Memory B cell (primary cell): ENCODE measurements at regions not wholly inside any gene's neighbourhood (a gene's known extent, or its start where the extent isn't known, plus 50 kb on each side); places are given as distances from the start of the nearest gene placed in this dataset.

ENCODE experiments used
- ATAC-seq: fragments of 150-1000 bp; cut with Tn5 transposase; 2 replicates; pipeline ENCODE4 v1.10.0; 2021; ENCODE audit warnings: low read depth, mild to moderate bottlenecking, moderate library complexity
- DNase-seq, 2 donors: peaks; one replicate each; pipeline ENCODE4 v3.0.0; 2022; ENCODE audit warnings: low spot score in 2 of 2
- H3K27ac Mint-ChIP-seq: one replicate; pipeline ENCODE4 v1.8.0; 2022; ENCODE audit warnings: mild to moderate bottlenecking, moderate library complexity, mixed read lengths
- H3K27me3 Mint-ChIP-seq: one replicate; pipeline ENCODE4 v1.8.0; 2022; ENCODE audit warnings: mixed read lengths
- H3K36me3 Mint-ChIP-seq: one replicate; pipeline ENCODE4 v1.8.0; 2022; ENCODE audit warnings: mild to moderate bottlenecking, mixed read lengths
- H3K4me1 Mint-ChIP-seq: one replicate; pipeline ENCODE4 v1.8.0; 2022; ENCODE audit warnings: mixed read lengths
- H3K4me3 Mint-ChIP-seq: one replicate; pipeline ENCODE4 v1.8.0; 2022; ENCODE audit warnings: mild to moderate bottlenecking, moderate library complexity, mixed read lengths
- H3K9me3 Mint-ChIP-seq: one replicate; pipeline ENCODE4 v1.8.0; 2022; ENCODE audit warnings: mixed read lengths

GRCh38 chr9:38305582-38305981 is 86.9 kb upstream of the ALDH1B1 start:
- peaks cover under 1% of the 10 kb centered on the region for H3K4me1 Mint-ChIP-seq
- peaks cover 11% of the 10 kb centered on the region for H3K27me3 Mint-ChIP-seq
- H3K9me3 Mint-ChIP-seq, result no peaks in the 10 kb centered on the region
- no peak overlapping the region for H3K27ac Mint-ChIP-seq
- DNase-seq (no peak), ATAC-seq (no peak)
- no peaks in the 10 kb centered on the region for H3K36me3 Mint-ChIP-seq
- no peak overlapping the region for H3K4me3 Mint-ChIP-seq

- peaks cover 9% of the 10 kb centered on the region for H3K27me3 Mint-ChIP-seq
- no peaks in the 10 kb centered on the region for H3K4me1 Mint-ChIP-seq
- ATAC-seq, result no peak
- no peak overlapping the region for H3K4me3 Mint-ChIP-seq
- no peaks in the 10 kb centered on the region for H3K9me3 Mint-ChIP-seq
- H3K36me3 Mint-ChIP-seq, result no peaks in the 10 kb centered on the region
- no peak for DNase-seq
- H3K27ac Mint-ChIP-seq, result no peak overlapping the region
Measured at GRCh38 chr9:38301376-38302106, 91.0 kb upstream of the ALDH1B1 start.

GRCh38 chr9:38299856-38300255 is 92.6 kb upstream of the ALDH1B1 start:
- Mint-ChIP-seq H3K36me3 (no peaks in the 10 kb centered on the region), H3K27me3 (peaks cover 6% of the 10 kb centered on the region), H3K9me3 (no peaks in the 10 kb centered on the region), H3K27ac (no peak overlapping the region), H3K4me1 (no peaks in the 10 kb centered on the region), H3K4me3 (no peak overlapping the region)
- DNase-seq (no peak), ATAC-seq (no peak)

DNA sequence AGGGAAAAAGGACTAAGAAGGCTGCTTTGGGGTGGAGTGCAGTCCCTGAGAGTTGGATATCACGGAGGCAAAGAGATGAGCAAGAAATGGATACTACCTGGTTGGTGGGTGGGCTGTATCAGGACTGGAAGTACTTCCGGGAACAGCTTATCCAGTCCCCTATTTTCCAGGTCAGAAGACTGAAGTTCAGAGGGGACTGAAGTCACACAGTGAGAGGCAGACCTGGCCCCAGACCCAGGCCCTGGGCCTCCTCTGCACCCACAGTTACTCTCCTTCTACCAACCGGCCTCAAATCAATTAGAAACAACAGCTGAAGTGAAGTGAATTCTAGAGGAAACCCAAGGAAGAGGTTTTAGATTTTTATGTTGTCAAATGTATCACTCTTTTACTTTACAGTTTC is 93.6 kb upstream of the ALDH1B1 start:
- no peak overlapping the region for H3K27ac Mint-ChIP-seq
- no peak for ATAC-seq
- H3K9me3 Mint-ChIP-seq, result no peaks in the 10 kb centered on the region
- no peaks in the 10 kb centered on the region for H3K36me3 Mint-ChIP-seq
- no peak for DNase-seq
- H3K4me1 Mint-ChIP-seq, result no peaks in the 10 kb centered on the region
- peaks cover 6% of the 10 kb centered on the region for H3K27me3 Mint-ChIP-seq
- no peak overlapping the region for H3K4me3 Mint-ChIP-seq

DNA sequence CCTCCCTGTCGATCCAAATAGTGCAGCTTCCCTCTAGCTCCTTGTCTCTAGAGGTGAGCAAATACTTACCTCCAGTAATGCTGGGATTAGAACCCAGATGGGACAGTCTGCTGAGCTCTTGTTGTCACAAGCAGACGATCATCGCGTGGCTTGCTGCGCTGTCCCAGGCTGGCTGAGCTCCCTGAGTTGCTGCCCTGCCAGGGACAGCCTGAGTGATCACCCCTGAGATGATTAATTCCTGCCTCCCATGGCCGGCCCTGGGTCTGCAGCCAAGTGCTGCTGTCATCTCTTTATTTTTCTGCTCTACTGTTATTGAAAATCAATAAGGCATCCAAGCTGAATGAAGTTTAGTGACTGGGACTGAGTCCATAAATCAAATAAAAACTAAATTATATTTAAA is 94.0 kb upstream of the ALDH1B1 start:
- no peak overlapping the region for H3K4me3 Mint-ChIP-seq
- H3K27ac Mint-ChIP-seq, result no peak overlapping the region
- DNase-seq (no peak), ATAC-seq (no peak)
- no peaks in the 10 kb centered on the region for H3K4me1 Mint-ChIP-seq
- H3K9me3 Mint-ChIP-seq, result no peaks in the 10 kb centered on the region
- peaks cover 6% of the 10 kb centered on the region for H3K27me3 Mint-ChIP-seq
- no peaks in the 10 kb centered on the region for H3K36me3 Mint-ChIP-seq

- no peak overlapping the region for H3K27ac Mint-ChIP-seq
Measured at GRCh38 chr9:38296807-38297206, 95.7 kb upstream of the ALDH1B1 start.

GRCh38 chr9:38295764-38296163 is 96.7 kb upstream of the ALDH1B1 start:
- Mint-ChIP-seq H3K27ac (no peak overlapping the region), H3K4me3 (no peak overlapping the region), H3K9me3 (peaks cover under 1% of the 10 kb centered on the region), H3K27me3 (no peaks in the 10 kb centered on the region), H3K4me1 (no peaks in the 10 kb centered on the region), H3K36me3 (no peaks in the 10 kb centered on the region)
- no peak for ATAC-seq
- no peak for DNase-seq

More at GRCh38 chr9:38296807-38297206, 95.7 kb upstream of the ALDH1B1 start:
- Mint-ChIP-seq H3K36me3 (no peaks in the 10 kb centered on the region), H3K4me1 (no peaks in the 10 kb centered on the region), H3K27me3 (peaks cover 2% of the 10 kb centered on the region), H3K9me3 (no peaks in the 10 kb centered on the region), H3K4me3 (no peak overlapping the region)
- ATAC-seq (no peak), DNase-seq (no peak)

GRCh38 chr9:38294220-38294960 is 98.1 kb upstream of the ALDH1B1 start:
- H3K9me3 Mint-ChIP-seq, result peaks cover 1% of the 10 kb centered on the region
- H3K27me3 Mint-ChIP-seq, result no peaks in the 10 kb centered on the region
- H3K36me3 Mint-ChIP-seq, result no peaks in the 10 kb centered on the region
- H3K27ac Mint-ChIP-seq, result no peak overlapping the region
- ATAC-seq, result no peak
- no peak for DNase-seq
- no peaks in the 10 kb centered on the region for H3K4me1 Mint-ChIP-seq
- H3K4me3 Mint-ChIP-seq, result no peak overlapping the region

DNA sequence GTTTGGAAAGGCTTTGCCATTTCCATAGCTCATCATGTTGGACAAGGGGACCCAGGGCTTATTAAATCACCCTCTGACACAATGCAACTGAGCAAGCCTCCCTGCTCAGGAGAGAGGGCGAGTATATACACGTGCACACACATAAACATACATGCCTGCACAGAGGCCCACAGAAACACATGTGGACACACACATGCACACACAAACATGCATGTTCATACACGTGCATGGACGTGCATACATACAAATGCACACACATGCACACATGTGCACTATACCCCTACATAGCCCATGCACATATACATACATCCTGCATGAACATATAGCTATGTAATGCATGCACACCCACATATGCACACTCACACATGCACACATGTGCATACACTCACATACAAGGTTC is 99.5 kb upstream of the ALDH1B1 start:
- Mint-ChIP-seq H3K4me1 (no peaks in the 10 kb centered on the region), H3K36me3 (no peaks in the 10 kb centered on the region), H3K4me3 (no peak overlapping the region), H3K27me3 (no peaks in the 10 kb centered on the region), H3K9me3 (peaks cover 1% of the 10 kb centered on the region), H3K27ac (no peak overlapping the region)
- no peak for ATAC-seq
- DNase-seq, result no peak

DNA sequence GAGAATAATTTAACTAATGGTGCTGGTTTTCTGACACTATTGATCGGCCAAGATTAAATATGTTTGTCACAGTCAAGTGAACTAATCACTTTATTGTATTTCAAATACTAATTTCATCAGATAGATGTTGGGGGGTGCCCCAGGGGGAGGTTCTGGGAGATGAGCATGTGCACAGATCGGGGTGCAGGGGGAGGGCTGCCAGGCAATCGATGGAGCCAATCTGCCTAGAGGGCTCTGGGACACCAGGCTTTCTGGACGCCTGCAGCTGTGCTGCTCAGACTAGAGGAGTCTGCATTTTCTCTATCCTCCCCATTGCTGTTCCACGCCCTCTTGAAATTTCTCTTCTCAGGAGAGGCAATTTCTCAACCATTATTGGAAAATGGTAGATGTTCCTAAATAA is 100.0 kb upstream of the ALDH1B1 start:
- Mint-ChIP-seq H3K4me3 (no peak overlapping the region), H3K36me3 (no peaks in the 10 kb centered on the region), H3K27ac (no peak overlapping the region), H3K4me1 (no peaks in the 10 kb centered on the region), H3K27me3 (no peaks in the 10 kb centered on the region), H3K9me3 (peaks cover 1% of the 10 kb centered on the region)
- no peak for ATAC-seq
- no peak for DNase-seq

GRCh38 chr9:38289866-38290245 is 102.6 kb upstream of the ALDH1B1 start:
- Mint-ChIP-seq H3K36me3 (no peaks in the 10 kb centered on the region), H3K4me3 (no peak overlapping the region), H3K27me3 (peaks cover 2% of the 10 kb centered on the region), H3K9me3 (peaks cover 1% of the 10 kb centered on the region), H3K4me1 (no peaks in the 10 kb centered on the region), H3K27ac (no peak overlapping the region)
- ATAC-seq (no peak), DNase-seq (no peak)

DNA sequence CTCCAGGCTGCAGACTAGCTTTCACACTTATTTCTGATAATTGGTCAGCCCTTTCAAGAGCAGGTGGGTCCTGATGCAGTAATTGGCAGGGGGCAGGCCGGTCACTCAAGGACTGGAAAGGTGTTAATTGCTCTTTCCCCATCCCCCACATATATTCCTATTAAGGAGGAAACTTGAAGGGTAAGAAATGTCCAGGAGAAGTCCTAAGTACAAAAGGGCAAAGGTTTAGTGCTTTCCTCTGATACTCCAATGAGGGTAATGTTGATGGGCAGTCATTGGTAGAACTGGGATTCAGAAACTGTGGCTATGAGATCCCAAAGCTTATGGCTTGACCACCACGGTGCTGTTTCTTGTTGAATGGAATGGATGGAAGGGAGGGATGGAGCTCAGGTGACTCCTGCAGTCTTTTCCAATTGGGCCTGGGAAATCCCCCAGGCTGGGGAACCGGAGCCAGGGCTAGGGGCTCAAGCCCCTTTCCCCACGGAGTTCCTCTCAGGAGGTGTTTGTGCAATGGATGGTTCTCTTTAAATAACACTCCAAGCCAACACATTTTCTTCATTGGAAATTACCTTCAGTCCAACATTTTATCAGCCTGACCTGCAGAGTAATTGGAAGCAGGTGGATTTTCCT is 103.2 kb upstream of the ALDH1B1 start:
- H3K36me3 Mint-ChIP-seq, result no peaks in the 10 kb centered on the region
- peaks cover 2% of the 10 kb centered on the region for H3K27me3 Mint-ChIP-seq
- ATAC-seq (no peak), DNase-seq (no peak)
- no peak overlapping the region for H3K4me3 Mint-ChIP-seq
- peaks cover 1% of the 10 kb centered on the region for H3K9me3 Mint-ChIP-seq
- no peak overlapping the region for H3K27ac Mint-ChIP-seq
- no peaks in the 10 kb centered on the region for H3K4me1 Mint-ChIP-seq

GRCh38 chr9:38288502-38288901 is 104.0 kb upstream of the ALDH1B1 start:
- peaks cover 2% of the 10 kb centered on the region for H3K27me3 Mint-ChIP-seq
- H3K4me1 Mint-ChIP-seq, result no peaks in the 10 kb centered on the region
- ATAC-seq, result no peak
- no peak for DNase-seq
- H3K9me3 Mint-ChIP-seq, result peaks cover 1% of the 10 kb centered on the region
- no peak overlapping the region for H3K27ac Mint-ChIP-seq
- no peaks in the 10 kb centered on the region for H3K36me3 Mint-ChIP-seq
- H3K4me3 Mint-ChIP-seq, result no peak overlapping the region

DNA sequence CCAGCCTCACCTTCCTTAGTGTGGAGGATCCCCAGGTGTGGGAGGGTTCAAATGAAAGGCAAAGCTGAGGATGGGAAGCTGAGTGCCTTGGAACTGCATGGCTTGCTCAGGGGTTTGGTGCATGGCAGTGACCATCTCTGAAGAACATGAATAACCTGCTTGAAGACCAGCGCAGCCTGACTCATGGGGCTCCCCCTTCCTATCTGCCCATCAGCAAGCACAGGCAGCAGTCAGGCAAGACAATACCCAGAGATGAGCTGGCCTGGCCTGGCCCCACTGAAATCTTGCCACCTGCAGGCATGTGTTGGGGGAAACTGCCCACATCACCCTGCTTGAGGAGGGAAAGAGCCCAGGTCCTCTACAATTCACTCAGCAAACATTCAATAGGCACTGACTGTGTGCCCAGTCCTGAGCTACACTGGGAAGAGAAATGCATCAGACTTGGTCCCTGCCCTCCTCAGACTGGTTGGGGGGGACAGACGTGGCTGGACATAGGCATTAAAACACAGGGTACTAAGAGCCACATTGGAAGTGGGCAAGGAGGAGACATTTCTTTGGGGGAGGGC is 105.0 kb upstream of the ALDH1B1 start:
- ATAC-seq (no peak), DNase-seq (no peak)
- Mint-ChIP-seq H3K36me3 (no peaks in the 10 kb centered on the region), H3K9me3 (peaks cover 1% of the 10 kb centered on the region), H3K4me1 (no peaks in the 10 kb centered on the region), H3K27ac (no peak overlapping the region), H3K27me3 (peaks cover 2% of the 10 kb centered on the region), H3K4me3 (no peak overlapping the region)
